A549 (cell line): ENCODE measurements at regions not wholly inside any gene's neighbourhood (a gene's known extent, or its start where the extent isn't known, plus 50 kb on each side); places are given as distances from the start of the nearest gene placed in this dataset.

Experiments used
- ESRRA ChIP-seq: fragments of 150-350 bp; IDR thresholded peaks from 2 replicates; pipeline ENCODE4 v1.6.1; 2014; ENCODE audit warnings: mild to moderate bottlenecking, low read length, borderline replicate concordance
- FOSL2 ChIP-seq, 2 experiments: fragments of 450-650 bp in 1 of 2; fragments of >200 bp in 1 of 2; sonication (Bioruptor Twin) in 1 of 2; formaldehyde crosslinking; IDR thresholded peaks; 2 replicates each; pipeline versions ENCODE4 v1.5.0 to v1.6.1; 2016 to 2020; ENCODE audit warnings: mild to moderate bottlenecking in 1 of 2, moderate library complexity in 1 of 2
- MYC ChIP-seq: IDR thresholded peaks from 2 replicates; pipeline ENCODE4 v1.6.1; 2012; ENCODE audit warnings: mild to moderate bottlenecking, inconsistent platforms, low read length, improper control_type of control experiment, borderline replicate concordance
- POLR2A ChIP-seq: IDR thresholded peaks from 2 replicates; pipeline ENCODE4 v1.6.1; 2012; ENCODE audit warnings: mild to moderate bottlenecking, low read length
- RAD21 ChIP-seq, 2 experiments: fragments of >200 bp in 1 of 2; sonication (Bioruptor Twin) in 1 of 2; formaldehyde crosslinking in 1 of 2; IDR thresholded peaks in 1 of 2; conservative IDR thresholded peaks in 1 of 2; 2 replicates in 1 of 2; 3 replicates in 1 of 2; pipeline ENCODE4 v1.6.1; 2012 to 2018; ENCODE audit warnings: inconsistent platforms in 1 of 2
- RCOR1 ChIP-seq: fragments of 150-350 bp; IDR thresholded peaks from 2 replicates; pipeline ENCODE4 v1.6.1; 2014; ENCODE audit warnings: antibody characterized with exemption, low read length, low read depth
- ZFP36 ChIP-seq: fragments of 450-650 bp; IDR thresholded peaks from 2 replicates; pipeline ENCODE4 v1.6.1; 2014; ENCODE audit warnings: borderline replicate concordance; ENCODE audit not compliant: partially characterized antibody
- TF ChIP-seq, protein P1 (sequence below): fragments of >200 bp; sonication (Bioruptor Twin); formaldehyde crosslinking; IDR thresholded peaks from 3 replicates; pipeline ENCODE4 v1.5.1; 2016
- TF ChIP-seq, protein P2 (sequence below): fragments of 200-600 bp; sonication (generic); IDR thresholded peaks from 2 replicates; pipeline ENCODE4 v1.6.1; 2016; ENCODE audit warnings: antibody characterized with exemption, mild to moderate bottlenecking, moderate library complexity
- TF ChIP-seq, protein P3 (sequence below): IDR thresholded peaks from 2 replicates; pipeline ENCODE4 v1.6.1; 2012

DNA sequence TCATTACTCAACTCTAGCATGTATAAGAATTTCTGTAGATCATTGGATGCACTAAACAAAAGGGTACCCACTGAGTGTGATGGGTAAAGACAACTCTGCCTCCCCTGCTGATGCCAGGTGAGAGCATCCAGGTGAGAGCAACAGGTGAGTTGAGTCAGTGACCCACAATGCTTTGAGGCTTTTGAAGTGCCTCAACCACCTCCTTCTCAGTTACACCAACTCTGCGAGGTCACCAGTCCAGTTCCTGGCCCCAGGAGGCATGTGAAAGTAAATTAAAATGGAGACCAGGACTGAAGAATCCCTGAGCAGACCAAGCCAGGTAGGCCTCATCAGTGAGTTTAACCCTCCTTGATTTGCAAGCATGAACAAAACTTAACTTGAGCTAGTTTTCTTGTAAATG lies 505.8 kb downstream of the EBF1 start:
- TF ChIP-seq, protein P1, sequence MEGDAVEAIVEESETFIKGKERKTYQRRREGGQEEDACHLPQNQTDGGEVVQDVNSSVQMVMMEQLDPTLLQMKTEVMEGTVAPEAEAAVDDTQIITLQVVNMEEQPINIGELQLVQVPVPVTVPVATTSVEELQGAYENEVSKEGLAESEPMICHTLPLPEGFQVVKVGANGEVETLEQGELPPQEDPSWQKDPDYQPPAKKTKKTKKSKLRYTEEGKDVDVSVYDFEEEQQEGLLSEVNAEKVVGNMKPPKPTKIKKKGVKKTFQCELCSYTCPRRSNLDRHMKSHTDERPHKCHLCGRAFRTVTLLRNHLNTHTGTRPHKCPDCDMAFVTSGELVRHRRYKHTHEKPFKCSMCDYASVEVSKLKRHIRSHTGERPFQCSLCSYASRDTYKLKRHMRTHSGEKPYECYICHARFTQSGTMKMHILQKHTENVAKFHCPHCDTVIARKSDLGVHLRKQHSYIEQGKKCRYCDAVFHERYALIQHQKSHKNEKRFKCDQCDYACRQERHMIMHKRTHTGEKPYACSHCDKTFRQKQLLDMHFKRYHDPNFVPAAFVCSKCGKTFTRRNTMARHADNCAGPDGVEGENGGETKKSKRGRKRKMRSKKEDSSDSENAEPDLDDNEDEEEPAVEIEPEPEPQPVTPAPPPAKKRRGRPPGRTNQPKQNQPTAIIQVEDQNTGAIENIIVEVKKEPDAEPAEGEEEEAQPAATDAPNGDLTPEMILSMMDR = no peak
- TF ChIP-seq ZFP36 (no peak), MYC (no peak), ESRRA (no peak), RAD21 (conservative IDR thresholded peaks at IDR 0.05 in 1 of 2, IDR thresholded peaks at IDR 0.05 in 1 of 2) (no peak), FOSL2 (IDR thresholded peaks at IDR 0.05) (no peak), FOSL2 (CRISPR knock-in tag; IDR thresholded peaks at IDR 0.05) (no peak), POLR2A (no peak), RCOR1 (no peak)
- TF ChIP-seq, protein P2, sequence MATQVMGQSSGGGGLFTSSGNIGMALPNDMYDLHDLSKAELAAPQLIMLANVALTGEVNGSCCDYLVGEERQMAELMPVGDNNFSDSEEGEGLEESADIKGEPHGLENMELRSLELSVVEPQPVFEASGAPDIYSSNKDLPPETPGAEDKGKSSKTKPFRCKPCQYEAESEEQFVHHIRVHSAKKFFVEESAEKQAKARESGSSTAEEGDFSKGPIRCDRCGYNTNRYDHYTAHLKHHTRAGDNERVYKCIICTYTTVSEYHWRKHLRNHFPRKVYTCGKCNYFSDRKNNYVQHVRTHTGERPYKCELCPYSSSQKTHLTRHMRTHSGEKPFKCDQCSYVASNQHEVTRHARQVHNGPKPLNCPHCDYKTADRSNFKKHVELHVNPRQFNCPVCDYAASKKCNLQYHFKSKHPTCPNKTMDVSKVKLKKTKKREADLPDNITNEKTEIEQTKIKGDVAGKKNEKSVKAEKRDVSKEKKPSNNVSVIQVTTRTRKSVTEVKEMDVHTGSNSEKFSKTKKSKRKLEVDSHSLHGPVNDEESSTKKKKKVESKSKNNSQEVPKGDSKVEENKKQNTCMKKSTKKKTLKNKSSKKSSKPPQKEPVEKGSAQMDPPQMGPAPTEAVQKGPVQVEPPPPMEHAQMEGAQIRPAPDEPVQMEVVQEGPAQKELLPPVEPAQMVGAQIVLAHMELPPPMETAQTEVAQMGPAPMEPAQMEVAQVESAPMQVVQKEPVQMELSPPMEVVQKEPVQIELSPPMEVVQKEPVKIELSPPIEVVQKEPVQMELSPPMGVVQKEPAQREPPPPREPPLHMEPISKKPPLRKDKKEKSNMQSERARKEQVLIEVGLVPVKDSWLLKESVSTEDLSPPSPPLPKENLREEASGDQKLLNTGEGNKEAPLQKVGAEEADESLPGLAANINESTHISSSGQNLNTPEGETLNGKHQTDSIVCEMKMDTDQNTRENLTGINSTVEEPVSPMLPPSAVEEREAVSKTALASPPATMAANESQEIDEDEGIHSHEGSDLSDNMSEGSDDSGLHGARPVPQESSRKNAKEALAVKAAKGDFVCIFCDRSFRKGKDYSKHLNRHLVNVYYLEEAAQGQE = no peak
- TF ChIP-seq, protein P3, sequence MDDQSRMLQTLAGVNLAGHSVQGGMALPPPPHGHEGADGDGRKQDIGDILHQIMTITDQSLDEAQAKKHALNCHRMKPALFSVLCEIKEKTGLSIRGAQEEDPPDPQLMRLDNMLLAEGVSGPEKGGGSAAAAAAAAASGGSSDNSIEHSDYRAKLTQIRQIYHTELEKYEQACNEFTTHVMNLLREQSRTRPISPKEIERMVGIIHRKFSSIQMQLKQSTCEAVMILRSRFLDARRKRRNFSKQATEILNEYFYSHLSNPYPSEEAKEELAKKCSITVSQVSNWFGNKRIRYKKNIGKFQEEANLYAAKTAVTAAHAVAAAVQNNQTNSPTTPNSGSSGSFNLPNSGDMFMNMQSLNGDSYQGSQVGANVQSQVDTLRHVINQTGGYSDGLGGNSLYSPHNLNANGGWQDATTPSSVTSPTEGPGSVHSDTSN = no peak
